Ishikawa (cell line): ENCODE measurements at regions not wholly inside any gene's neighbourhood (a gene's known extent, or its start where the extent isn't known, plus 50 kb on each side); places are given as distances from the start of the nearest gene placed in this dataset.

Experiments
- CEBPB ChIP-seq: IDR thresholded peaks from 2 replicates; pipeline ENCODE4 v1.6.1; 2012
- CREB1 ChIP-seq: IDR thresholded peaks from 2 replicates; pipeline ENCODE4 v1.6.1; 2012; ENCODE audit warnings: low read depth
- EGR1 ChIP-seq: IDR thresholded peaks from 2 replicates; pipeline ENCODE4 v1.6.1; 2012
- EP300 ChIP-seq: IDR thresholded peaks from 2 replicates; pipeline ENCODE4 v1.6.1; 2012; ENCODE audit warnings: borderline replicate concordance
- FOXM1 ChIP-seq: IDR thresholded peaks from 2 replicates; pipeline ENCODE4 v1.6.1; 2012; ENCODE audit warnings: low read depth, borderline replicate concordance
- NFIC ChIP-seq: IDR thresholded peaks from 2 replicates; pipeline ENCODE4 v1.6.1; 2012
- RAD21 ChIP-seq: IDR thresholded peaks from 2 replicates; pipeline ENCODE4 v1.6.1; 2012; ENCODE audit warnings: low read depth
- TAF1 ChIP-seq: IDR thresholded peaks from 2 replicates; pipeline ENCODE4 v1.6.1; 2012; ENCODE audit warnings: low read depth, mild to moderate bottlenecking
- TCF12 ChIP-seq: IDR thresholded peaks from 2 replicates; pipeline ENCODE4 v1.6.1; 2012; ENCODE audit warnings: low read depth
- TEAD4 ChIP-seq: IDR thresholded peaks from 2 replicates; pipeline ENCODE4 v1.6.1; 2012
- YY1 ChIP-seq: IDR thresholded peaks from 2 replicates; pipeline ENCODE4 v1.6.1; 2012; ENCODE audit warnings: low read depth
- ZBTB7A ChIP-seq: IDR thresholded peaks from 2 replicates; pipeline ENCODE4 v1.6.1; 2012; ENCODE audit warnings: low read depth
- TF ChIP-seq, protein P1 (sequence below): IDR thresholded peaks from 2 replicates; pipeline ENCODE4 v1.6.1; 2012; ENCODE audit warnings: low read depth, mild to moderate bottlenecking
- TF ChIP-seq, protein P2 (sequence below): IDR thresholded peaks from 2 replicates; pipeline ENCODE4 v1.6.1; 2012
- TF ChIP-seq, protein P3 (sequence below): IDR thresholded peaks from 2 replicates; pipeline ENCODE4 v1.6.1; 2012

- TF ChIP-seq TAF1 (no peak), FOXM1 (no peak), TEAD4 (no peak)
- TF ChIP-seq, protein P1, sequence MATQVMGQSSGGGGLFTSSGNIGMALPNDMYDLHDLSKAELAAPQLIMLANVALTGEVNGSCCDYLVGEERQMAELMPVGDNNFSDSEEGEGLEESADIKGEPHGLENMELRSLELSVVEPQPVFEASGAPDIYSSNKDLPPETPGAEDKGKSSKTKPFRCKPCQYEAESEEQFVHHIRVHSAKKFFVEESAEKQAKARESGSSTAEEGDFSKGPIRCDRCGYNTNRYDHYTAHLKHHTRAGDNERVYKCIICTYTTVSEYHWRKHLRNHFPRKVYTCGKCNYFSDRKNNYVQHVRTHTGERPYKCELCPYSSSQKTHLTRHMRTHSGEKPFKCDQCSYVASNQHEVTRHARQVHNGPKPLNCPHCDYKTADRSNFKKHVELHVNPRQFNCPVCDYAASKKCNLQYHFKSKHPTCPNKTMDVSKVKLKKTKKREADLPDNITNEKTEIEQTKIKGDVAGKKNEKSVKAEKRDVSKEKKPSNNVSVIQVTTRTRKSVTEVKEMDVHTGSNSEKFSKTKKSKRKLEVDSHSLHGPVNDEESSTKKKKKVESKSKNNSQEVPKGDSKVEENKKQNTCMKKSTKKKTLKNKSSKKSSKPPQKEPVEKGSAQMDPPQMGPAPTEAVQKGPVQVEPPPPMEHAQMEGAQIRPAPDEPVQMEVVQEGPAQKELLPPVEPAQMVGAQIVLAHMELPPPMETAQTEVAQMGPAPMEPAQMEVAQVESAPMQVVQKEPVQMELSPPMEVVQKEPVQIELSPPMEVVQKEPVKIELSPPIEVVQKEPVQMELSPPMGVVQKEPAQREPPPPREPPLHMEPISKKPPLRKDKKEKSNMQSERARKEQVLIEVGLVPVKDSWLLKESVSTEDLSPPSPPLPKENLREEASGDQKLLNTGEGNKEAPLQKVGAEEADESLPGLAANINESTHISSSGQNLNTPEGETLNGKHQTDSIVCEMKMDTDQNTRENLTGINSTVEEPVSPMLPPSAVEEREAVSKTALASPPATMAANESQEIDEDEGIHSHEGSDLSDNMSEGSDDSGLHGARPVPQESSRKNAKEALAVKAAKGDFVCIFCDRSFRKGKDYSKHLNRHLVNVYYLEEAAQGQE: no peak
- TF ChIP-seq, protein P2, sequence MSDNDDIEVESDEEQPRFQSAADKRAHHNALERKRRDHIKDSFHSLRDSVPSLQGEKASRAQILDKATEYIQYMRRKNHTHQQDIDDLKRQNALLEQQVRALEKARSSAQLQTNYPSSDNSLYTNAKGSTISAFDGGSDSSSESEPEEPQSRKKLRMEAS: no peak
- TF ChIP-seq, protein P3, sequence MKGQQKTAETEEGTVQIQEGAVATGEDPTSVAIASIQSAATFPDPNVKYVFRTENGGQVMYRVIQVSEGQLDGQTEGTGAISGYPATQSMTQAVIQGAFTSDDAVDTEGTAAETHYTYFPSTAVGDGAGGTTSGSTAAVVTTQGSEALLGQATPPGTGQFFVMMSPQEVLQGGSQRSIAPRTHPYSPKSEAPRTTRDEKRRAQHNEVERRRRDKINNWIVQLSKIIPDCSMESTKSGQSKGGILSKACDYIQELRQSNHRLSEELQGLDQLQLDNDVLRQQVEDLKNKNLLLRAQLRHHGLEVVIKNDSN: no peak
Observed at GRCh38 chr11:33540946-33541915, 159.4 kb downstream of the C11orf91 start.

DNA sequence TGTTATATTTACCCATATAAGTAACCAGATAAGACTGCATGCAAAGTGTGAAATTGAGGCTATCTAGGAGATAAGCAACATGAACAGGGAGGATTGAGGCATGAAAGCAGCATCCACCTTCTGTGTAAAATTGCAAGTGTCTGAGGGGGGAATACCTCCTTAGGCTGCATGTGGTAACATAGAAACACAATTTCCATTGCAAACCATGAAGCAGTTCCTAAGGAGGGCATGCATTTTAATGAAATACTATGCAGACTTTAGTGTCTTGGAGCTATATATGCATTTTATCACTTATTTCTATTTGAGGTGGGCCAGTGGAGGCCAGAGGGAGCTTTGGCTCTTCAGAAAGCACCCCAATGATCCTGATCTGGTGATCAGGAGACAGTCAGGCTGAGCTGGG, 160.2 kb downstream of the C11orf91 start:
- TF ChIP-seq EP300: no peak
- TF ChIP-seq NFIC: no peak
- no peak for TF ChIP-seq CREB1
- TF ChIP-seq TAF1: no peak
- TF ChIP-seq ZBTB7A: no peak
- TF ChIP-seq CEBPB: no peak
- no peak for TF ChIP-seq EGR1
- TF ChIP-seq YY1: no peak
- TF ChIP-seq TEAD4: no peak
- no peak for TF ChIP-seq TCF12
- no peak for TF ChIP-seq FOXM1
- TF ChIP-seq, protein P2: no peak
- TF ChIP-seq, protein P3: no peak
- TF ChIP-seq RAD21: no peak
- TF ChIP-seq, protein P1: no peak

DNA sequence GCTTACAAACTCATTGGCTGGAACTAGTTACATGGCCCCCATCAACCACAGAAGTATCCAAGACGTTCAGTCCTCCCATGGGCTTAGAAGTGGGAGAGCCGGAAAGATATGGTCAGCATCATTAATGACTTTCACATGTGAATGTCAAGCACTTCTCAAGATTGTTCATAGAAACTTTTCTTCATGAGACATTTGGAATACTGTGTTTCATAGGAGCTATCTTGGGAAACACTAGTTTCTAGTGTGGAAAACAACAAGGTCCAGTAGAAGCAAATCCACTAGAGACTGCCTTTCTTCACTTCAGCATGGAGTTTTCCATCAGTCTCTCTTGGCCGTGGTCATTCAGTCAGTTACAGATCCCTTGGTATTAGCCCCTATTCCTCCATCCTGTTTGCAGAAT, 160.9 kb downstream of the C11orf91 start:
- no peak for TF ChIP-seq EP300
- TF ChIP-seq, protein P3: no peak
- no peak for TF ChIP-seq FOXM1
- TF ChIP-seq CREB1: no peak
- TF ChIP-seq TAF1: no peak
- TF ChIP-seq ZBTB7A: no peak
- TF ChIP-seq CEBPB: no peak
- no peak for TF ChIP-seq YY1
- no peak for TF ChIP-seq TEAD4
- TF ChIP-seq, protein P2: no peak
- TF ChIP-seq NFIC: no peak
- TF ChIP-seq TCF12: no peak
- TF ChIP-seq, protein P1: no peak
- no peak for TF ChIP-seq RAD21
- no peak for TF ChIP-seq EGR1
